Kidney (tissue), 13 donors: ENCODE measurements at regions not wholly inside any gene's neighbourhood (a gene's known extent, or its start where the extent isn't known, plus 50 kb on each side); places are given as distances from the start of the nearest gene placed in this dataset.

Experiments used
- DNase-seq, 5 donors: peaks; one replicate each; pipeline ENCODE4 v3.0.0-alpha.2; 2013 to 2020
- FAIRE-seq: peaks from 2 replicates; lab custom pipeline; 2012; peaks lifted over from hg19 to GRCh38; lab: Jason Lieb, UNC
- H3K27ac ChIP-seq, 2 donors: one replicate each; pipeline ENCODE4 v1.7.0; 2013; ENCODE audit warnings: low read depth in 2 of 2, low read length in 2 of 2, inconsistent platforms in 1 of 2
- H3K27me3 ChIP-seq: one replicate; pipeline ENCODE4 v1.7.1; 2013; ENCODE audit warnings: low read length, inconsistent platforms; ENCODE audit not compliant: control insufficient read depth, insufficient read depth
- H3K36me3 ChIP-seq, 3 donors: one replicate each; pipeline versions ENCODE4 v1.7.0 to v1.7.1; 2013; ENCODE audit warnings: low read length in 3 of 3, control low read depth in 1 of 3, inconsistent platforms in 1 of 3; ENCODE audit not compliant: insufficient read depth in 3 of 3, control insufficient read depth in 2 of 3
- H3K4me1 ChIP-seq, 3 donors: one replicate each; pipeline versions ENCODE4 v1.7.0 to v1.7.1; 2013; ENCODE audit warnings: low read length in 3 of 3, inconsistent platforms in 1 of 3, low read depth in 1 of 3; ENCODE audit not compliant: control insufficient read depth in 2 of 3, insufficient read depth in 2 of 3
- H3K4me3 ChIP-seq, 3 donors: one replicate each; pipeline versions ENCODE4 v1.7.0 to v1.8.1; 2013; ENCODE audit warnings: low read length in 3 of 3, control low read depth in 1 of 3, inconsistent platforms in 1 of 3
- H3K9ac ChIP-seq, 3 donors: one replicate each; pipeline versions ENCODE4 v1.7.0 to v1.7.1; 2013; ENCODE audit warnings: low read length in 3 of 3, control low read depth in 1 of 3, inconsistent platforms in 1 of 3
- H3K9me3 ChIP-seq, 3 donors: one replicate each; pipeline versions ENCODE4 v1.7.0 to v1.7.1; 2013; ENCODE audit warnings: low read length in 3 of 3, control low read depth in 1 of 3, inconsistent platforms in 1 of 3; ENCODE audit not compliant: control insufficient read depth in 2 of 3, insufficient read depth in 1 of 3
- intact Hi-C: fragments of 100-400 bp; cut with DNase I; formaldehyde crosslinking; loops from one replicate; pipeline ENCODE4 v1.11.1; 2022
- TF ChIP-seq, protein P1 (sequence below): IDR thresholded peaks from 3 replicates; pipeline ENCODE4 v1.5.1; 2012; ENCODE audit warnings: mild to moderate bottlenecking, moderate library complexity, borderline replicate concordance; ENCODE audit not compliant: insufficient read depth; ENCODE audit errors: extremely low read depth
- donor health status: control.
- donor health status: control.
- donor health status: control.
- donor health status: control.
- donor health status: control.
- donor health status: DM: yes; HTN: yes; CAD: no.
- donor health status: Normal renal cell carcinoma (clear cell type).

DNA sequence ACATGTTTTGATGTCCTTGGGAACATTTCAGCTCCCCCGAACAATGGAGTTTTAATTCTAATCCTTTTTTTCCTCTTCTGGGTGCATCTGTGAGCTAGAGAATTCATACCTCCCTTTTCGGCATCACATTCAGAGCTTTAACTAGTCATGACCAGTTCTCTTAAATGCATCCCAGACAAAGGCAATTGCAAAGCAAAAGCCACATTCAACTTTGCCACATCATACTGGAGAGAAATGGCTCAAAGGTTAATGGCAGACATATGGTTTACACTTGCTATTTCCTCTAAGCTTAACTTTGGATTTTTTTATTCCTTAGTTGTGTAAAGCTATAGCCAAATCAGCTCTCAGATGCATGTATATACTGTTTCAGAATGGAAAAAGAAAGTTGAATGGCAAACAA is 153.3 kb downstream of the ESM1 start:
- FAIRE-seq: no peak
- Histone ChIP-seq H3K27ac (no peak overlapping the region), H3K9ac (no peak overlapping the region), H3K4me1 (no peaks in the 10 kb centered on the region), H3K27me3 (no peaks in the 10 kb centered on the region), H3K36me3 (no peaks in the 10 kb centered on the region), H3K4me3 (no peak overlapping the region), H3K9me3 (peaks cover 0 to 3% (median 0%) of the 10 kb centered on the region in 3 donors)
- DNase-seq: peak in 2 of 5 donors; percentile 27 to 64
- intact Hi-C loops: no loop called here
- TF ChIP-seq, protein P1, sequence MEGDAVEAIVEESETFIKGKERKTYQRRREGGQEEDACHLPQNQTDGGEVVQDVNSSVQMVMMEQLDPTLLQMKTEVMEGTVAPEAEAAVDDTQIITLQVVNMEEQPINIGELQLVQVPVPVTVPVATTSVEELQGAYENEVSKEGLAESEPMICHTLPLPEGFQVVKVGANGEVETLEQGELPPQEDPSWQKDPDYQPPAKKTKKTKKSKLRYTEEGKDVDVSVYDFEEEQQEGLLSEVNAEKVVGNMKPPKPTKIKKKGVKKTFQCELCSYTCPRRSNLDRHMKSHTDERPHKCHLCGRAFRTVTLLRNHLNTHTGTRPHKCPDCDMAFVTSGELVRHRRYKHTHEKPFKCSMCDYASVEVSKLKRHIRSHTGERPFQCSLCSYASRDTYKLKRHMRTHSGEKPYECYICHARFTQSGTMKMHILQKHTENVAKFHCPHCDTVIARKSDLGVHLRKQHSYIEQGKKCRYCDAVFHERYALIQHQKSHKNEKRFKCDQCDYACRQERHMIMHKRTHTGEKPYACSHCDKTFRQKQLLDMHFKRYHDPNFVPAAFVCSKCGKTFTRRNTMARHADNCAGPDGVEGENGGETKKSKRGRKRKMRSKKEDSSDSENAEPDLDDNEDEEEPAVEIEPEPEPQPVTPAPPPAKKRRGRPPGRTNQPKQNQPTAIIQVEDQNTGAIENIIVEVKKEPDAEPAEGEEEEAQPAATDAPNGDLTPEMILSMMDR: no peak

DNA sequence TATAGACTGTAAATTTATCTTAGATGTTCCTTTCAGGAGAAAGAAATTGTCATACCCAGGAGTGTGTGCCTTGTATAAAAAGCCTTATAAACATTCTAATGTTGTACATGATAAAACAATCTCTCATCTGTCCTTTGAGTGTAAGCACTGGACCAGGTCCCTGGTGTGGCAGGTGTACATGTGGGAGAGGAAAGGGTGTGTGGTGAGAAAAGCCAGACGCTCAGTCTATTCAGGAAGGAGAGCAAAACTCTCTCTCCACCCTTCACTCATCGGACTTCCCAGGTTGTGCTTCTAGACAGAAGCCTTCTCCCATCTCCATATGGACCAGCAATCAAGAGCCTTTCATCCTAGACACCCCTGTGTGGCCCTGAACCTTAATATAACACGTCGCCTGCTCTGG is 154.2 kb downstream of the ESM1 start:
- no peak for FAIRE-seq

GRCh38 chr5:54829676-54830535 is 155.5 kb downstream of the ESM1 start:
- DNase-seq: peak in 2 of 5 donors; percentile 43 to 76
- Histone ChIP-seq H3K27ac (no peak overlapping the region), H3K9ac (no peak overlapping the region), H3K36me3 (no peaks in the 10 kb centered on the region), H3K4me1 (no peaks in the 10 kb centered on the region), H3K9me3 (peaks cover 0 to 3% (median 0%) of the 10 kb centered on the region in 3 donors), H3K4me3 (no peak overlapping the region), H3K27me3 (no peaks in the 10 kb centered on the region)
- no peak for FAIRE-seq
- TF ChIP-seq, protein P1: no peak
- intact Hi-C loops: no loop called here

More for the DNA sequence above, 154.2 kb downstream of the ESM1 start:
- Histone ChIP-seq H3K36me3 (no peaks in the 10 kb centered on the region), H3K9ac (no peak overlapping the region), H3K27me3 (no peaks in the 10 kb centered on the region), H3K4me1 (no peaks in the 10 kb centered on the region), H3K9me3 (peaks cover 0 to 3% (median 0%) of the 10 kb centered on the region in 3 donors), H3K4me3 (no peak overlapping the region), H3K27ac (no peak overlapping the region)
- intact Hi-C loops: no loop called here
- DNase-seq: no peak
- TF ChIP-seq, protein P1: no peak
